ENCODE measurements at regions not wholly inside any gene's neighbourhood (a gene's known extent, or its start where the extent isn't known, plus 50 kb on each side); places are given as distances from the start of the nearest gene placed in this dataset.
A peak's percentile ranks its signal among the peaks of the same experiment; 100 is the strongest.

DNA sequence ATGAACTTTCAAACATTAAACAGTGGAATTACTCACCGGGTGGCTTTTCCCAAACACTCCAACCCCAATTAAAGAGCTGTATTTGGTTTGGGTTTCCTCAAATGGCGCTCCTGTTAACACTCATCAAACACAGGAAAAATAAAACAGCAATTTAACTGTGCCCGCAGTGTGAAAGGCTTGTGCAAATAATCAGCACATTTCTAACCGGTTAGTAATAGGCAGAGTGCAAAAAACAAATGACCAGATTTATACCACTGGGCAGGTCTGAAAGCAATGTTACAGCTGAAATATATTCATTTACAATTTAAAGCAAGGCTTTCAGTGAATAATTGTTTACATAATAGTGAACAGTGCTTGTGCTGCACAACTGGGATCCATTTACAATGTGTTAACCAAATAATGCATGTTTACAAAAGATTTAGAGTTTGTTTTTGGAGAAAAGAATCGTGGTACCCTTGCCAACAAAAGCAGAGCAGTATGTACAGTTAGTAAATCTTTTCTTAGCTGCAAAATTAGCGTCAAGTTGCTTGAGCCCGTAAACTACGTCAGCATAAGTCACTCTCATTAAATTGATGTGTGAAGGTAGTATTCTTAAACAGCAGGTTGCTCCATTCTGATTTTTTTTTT is 662.9 kb upstream of the ZNF608 start:
- TF ChIP-seq, protein P1, sequence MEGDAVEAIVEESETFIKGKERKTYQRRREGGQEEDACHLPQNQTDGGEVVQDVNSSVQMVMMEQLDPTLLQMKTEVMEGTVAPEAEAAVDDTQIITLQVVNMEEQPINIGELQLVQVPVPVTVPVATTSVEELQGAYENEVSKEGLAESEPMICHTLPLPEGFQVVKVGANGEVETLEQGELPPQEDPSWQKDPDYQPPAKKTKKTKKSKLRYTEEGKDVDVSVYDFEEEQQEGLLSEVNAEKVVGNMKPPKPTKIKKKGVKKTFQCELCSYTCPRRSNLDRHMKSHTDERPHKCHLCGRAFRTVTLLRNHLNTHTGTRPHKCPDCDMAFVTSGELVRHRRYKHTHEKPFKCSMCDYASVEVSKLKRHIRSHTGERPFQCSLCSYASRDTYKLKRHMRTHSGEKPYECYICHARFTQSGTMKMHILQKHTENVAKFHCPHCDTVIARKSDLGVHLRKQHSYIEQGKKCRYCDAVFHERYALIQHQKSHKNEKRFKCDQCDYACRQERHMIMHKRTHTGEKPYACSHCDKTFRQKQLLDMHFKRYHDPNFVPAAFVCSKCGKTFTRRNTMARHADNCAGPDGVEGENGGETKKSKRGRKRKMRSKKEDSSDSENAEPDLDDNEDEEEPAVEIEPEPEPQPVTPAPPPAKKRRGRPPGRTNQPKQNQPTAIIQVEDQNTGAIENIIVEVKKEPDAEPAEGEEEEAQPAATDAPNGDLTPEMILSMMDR (IDR thresholded peaks at IDR 0.05; ENCODE audit: low read length, missing control alignments): no peak
- DNase-seq (ENCODE audit: low read depth): no peak
- H3K4me3 ChIP-seq (replicated peaks; ENCODE audit: low read depth, low read length): no peak overlapping the region

DNA sequence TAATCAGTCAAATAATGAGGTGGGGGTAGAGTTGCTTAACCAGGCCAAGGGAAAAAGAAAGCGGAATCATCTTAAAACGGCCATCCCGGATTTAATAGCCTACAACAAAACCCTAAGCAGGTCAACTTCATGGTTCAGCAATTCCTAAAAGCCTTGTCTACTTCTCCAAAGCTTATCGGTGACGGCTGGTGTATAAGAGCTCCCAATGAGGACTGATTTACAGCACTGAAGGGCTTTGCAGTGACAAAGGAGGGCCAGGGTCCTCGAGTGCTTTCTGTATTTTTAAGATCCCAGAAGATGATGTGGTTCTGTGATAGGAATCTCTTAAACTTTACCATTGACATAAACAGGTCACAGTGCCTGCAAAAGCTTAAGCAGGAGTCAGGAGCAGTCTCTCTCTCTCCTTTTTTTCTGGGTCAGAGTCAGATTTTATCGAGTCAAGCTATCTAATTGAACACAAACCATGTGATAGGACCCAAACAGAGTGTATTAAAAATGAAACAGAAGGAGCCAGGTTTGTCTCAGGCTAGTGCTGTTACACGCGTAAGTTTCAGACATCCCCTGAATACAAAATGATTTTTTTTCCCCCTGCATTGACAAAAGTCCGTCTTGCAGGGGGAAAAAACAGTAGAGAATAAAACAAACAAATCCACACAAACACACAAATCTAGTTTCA is 663.6 kb upstream of the ZNF608 start:
- TF ChIP-seq, protein P1 (IDR thresholded peaks at IDR 0.05; ENCODE audit: low read length, missing control alignments): no peak
- DNase-seq (ENCODE audit: low read depth): no peak
- no peak overlapping the region for H3K4me3 ChIP-seq (replicated peaks; ENCODE audit: low read depth, low read length)

DNA sequence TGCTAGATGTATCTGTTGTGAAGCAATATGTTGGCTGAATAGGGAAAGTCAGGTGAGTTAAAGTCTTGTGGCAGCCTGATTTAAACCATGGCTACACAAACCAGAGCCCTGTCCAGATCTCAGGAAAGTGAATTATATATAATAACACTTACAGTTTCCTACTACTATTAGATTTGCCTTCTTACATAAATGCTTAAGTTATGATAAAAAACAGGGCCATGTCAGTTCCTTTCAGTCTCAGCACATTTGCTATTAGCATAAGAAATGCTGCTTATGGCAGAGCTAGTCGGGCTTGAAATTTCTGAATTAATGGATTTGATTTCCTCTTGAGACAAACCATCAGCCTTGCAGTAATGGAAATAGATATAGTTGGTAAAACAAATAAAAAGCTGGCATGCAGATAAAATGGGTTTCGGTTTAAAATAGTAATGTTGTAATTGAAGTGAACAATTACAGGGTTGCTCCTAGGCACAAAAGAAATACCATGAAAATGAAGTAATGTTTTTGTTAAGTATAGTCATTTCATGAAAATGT is 664.2 kb upstream of the ZNF608 start:
- no peak overlapping the region for H3K4me3 ChIP-seq (replicated peaks; ENCODE audit: low read depth, low read length)
- TF ChIP-seq, protein P1 (IDR thresholded peaks at IDR 0.05; ENCODE audit: low read length, missing control alignments): no peak
- DNase-seq (ENCODE audit: low read depth): peak; percentile 80

DNA sequence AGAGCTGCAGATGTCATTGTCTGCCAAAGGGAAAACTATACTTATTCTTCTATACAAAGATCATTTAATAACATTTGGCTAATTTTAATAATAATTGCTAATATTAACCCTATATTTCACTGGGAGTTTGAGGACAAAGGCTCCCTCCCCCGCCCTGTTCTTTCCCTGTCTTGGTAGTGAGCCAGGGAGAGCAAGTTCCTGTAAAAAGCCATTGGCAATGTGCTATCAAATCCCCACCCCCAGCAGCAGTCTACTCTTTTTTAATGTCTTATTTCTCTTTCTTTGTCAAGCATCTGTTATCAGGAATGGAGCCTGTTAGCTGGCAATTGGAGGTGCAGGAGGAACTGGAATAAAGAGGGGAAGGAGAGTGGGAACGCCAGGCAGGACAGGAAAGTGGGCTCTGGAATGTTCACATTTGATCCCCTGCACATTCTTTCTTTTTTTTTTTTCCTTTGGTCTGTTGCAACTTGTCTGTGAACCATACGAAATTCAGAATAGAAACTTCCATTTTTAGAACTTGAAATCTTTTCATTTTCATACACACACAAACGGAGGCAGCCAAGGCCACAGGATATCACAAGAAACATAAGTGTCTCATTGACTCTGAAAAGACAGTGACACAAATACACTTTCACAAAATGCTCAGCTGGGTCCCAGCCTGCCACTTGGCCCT is 664.8 kb upstream of the ZNF608 start:
- TF ChIP-seq, protein P1 (IDR thresholded peaks at IDR 0.05; ENCODE audit: low read length, missing control alignments): no peak
- peak overlapping the region; percentile 1 for H3K4me3 ChIP-seq (replicated peaks; ENCODE audit: low read depth, low read length)
- peak; percentile 78 for DNase-seq (ENCODE audit: low read depth)

DNA sequence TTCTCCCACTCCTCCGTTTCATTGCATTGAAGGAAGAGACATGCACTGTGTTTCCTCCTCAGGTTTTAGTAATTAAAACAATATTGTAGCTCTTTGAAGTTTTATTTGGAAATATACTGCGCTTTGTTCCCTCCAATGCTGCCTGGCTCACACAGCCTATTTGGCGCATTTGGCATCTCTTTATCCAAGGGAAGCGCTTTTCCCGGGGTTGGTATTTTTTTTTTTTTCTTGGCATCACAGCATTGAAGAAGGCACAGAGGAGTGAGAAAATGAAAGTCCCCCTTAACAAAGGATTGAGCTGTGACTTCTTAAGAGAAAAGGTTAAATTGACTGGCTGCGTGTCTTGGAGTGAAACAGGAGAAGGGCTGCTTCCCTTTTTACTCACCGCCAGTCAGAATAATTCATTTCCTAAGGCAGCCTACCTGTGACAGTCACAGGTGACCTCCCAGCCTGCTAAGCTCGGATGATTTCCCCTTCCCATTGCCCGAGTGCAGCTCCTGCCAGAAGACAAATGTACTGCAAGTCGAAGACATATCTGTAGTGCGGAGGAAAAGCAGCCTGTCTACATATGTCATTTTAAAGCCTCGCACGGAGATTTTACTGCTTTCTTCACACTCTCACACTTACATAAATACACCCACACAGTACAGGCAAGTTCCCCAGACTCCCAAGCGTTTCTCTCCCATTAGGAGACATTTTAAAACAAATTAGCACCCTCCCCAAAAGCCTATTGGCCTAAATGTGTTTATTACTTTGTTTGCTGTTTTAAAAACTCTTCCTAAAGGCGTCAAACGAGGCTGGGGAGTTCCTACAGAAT is 665.5 kb upstream of the ZNF608 start:
- peak overlapping the region; percentile 23 for H3K4me3 ChIP-seq (replicated peaks; ENCODE audit: low read depth, low read length)
- peak; percentile 44 for DNase-seq (ENCODE audit: low read depth)
- TF ChIP-seq, protein P1 (IDR thresholded peaks at IDR 0.05; ENCODE audit: low read length, missing control alignments): peak; percentile 14
